ENCODE measurements at regions not wholly inside any gene's neighbourhood (a gene's known extent, or its start where the extent isn't known, plus 50 kb on each side); places are given as distances from the start of the nearest gene placed in this dataset.

GRCh38 chr11:127733552-127733951 is 733.0 kb upstream of the KIRREL3 start:
- Mint-ChIP-seq H3K9me3 (peaks cover 4% of the 10 kb centered on the region), H3K4me3 (no peak overlapping the region), H3K36me3 (ENCODE audit: low read depth) (no peaks in the 10 kb centered on the region), H3K4me1 (peaks cover 5% of the 10 kb centered on the region), H3K27ac (ENCODE audit: unreplicated experiment) (no peak overlapping the region), H3K27me3 (ENCODE audit: low read depth) (no peaks in the 10 kb centered on the region)
- TF ChIP-seq CTCF (conservative IDR thresholded peaks at IDR 0.05), result no peak
- no peak for DNase-seq (ENCODE audit: low read depth, low spot score)

- H3K27me3 Mint-ChIP-seq (ENCODE audit: low read depth), result no peaks in the 10 kb centered on the region
- H3K27ac Mint-ChIP-seq (ENCODE audit: unreplicated experiment), result no peak overlapping the region
- no peaks in the 10 kb centered on the region for H3K36me3 Mint-ChIP-seq (ENCODE audit: low read depth)
- H3K4me1 Mint-ChIP-seq, result peaks cover 9% of the 10 kb centered on the region
- no peak overlapping the region for H3K4me3 Mint-ChIP-seq
- peaks cover 4% of the 10 kb centered on the region for H3K9me3 Mint-ChIP-seq
- TF ChIP-seq CTCF (conservative IDR thresholded peaks at IDR 0.05), result no peak
- no peak for DNase-seq (ENCODE audit: low read depth, low spot score)
Observed at GRCh38 chr11:127726367-127726766, 725.8 kb upstream of the KIRREL3 start.

GRCh38 chr11:127723714-127724113 is 723.1 kb upstream of the KIRREL3 start:
- H3K27me3 Mint-ChIP-seq (ENCODE audit: low read depth), result no peaks in the 10 kb centered on the region
- no peak for DNase-seq (ENCODE audit: low read depth, low spot score)
- H3K4me3 Mint-ChIP-seq, result no peak overlapping the region
- no peaks in the 10 kb centered on the region for H3K9me3 Mint-ChIP-seq
- H3K36me3 Mint-ChIP-seq (ENCODE audit: low read depth), result no peaks in the 10 kb centered on the region
- no peak overlapping the region for H3K27ac Mint-ChIP-seq (ENCODE audit: unreplicated experiment)
- TF ChIP-seq CTCF (conservative IDR thresholded peaks at IDR 0.05), result no peak
- peaks cover 9% of the 10 kb centered on the region for H3K4me1 Mint-ChIP-seq

DNA sequence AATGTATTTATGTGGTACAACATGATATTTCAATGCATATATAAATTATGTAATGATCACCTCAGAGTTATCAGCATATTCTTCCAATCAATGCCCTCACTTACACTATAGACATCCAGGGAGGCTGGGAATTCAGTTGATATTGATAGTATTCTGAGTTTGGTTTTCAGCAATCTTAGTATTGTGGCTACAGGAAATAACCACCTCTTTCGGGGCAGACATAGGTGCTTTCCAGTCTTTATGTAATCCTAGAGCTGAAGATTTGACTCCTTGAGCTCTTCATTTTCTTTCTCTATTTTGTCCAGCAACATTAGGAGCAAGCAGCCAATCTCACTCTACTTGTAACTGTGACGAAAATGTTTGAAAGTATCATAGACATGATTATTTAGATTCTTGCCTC is 712.7 kb upstream of the KIRREL3 start:
- Mint-ChIP-seq H3K9me3 (no peaks in the 10 kb centered on the region), H3K36me3 (ENCODE audit: low read depth) (no peaks in the 10 kb centered on the region), H3K27ac (ENCODE audit: unreplicated experiment) (no peak overlapping the region), H3K27me3 (ENCODE audit: low read depth) (no peaks in the 10 kb centered on the region), H3K4me1 (peaks cover 6% of the 10 kb centered on the region), H3K4me3 (no peak overlapping the region)
- no peak for TF ChIP-seq CTCF (conservative IDR thresholded peaks at IDR 0.05)
- no peak for DNase-seq (ENCODE audit: low read depth, low spot score)

DNA sequence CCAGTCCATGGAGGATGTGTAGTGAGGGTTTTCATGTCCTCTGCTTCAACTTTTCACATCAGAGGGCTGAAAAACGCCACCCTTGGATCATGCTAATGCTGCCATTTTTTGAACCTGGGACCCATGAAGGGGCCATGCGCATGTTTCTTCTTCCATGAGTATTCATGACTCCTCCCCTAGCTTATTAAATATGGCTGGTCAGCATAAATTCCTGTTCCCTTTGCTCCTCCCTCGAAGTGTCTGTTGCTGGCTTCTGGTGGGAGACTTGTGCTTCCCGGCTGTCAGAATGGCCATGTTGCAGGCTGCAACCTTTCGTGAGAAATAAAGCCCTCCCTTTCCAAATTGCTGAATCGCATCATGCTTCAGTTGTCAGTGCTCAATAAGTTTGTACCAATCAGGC is 711.2 kb upstream of the KIRREL3 start:
- peaks cover 6% of the 10 kb centered on the region for H3K4me1 Mint-ChIP-seq
- no peaks in the 10 kb centered on the region for H3K36me3 Mint-ChIP-seq (ENCODE audit: low read depth)
- H3K27ac Mint-ChIP-seq (ENCODE audit: unreplicated experiment), result no peak overlapping the region
- H3K9me3 Mint-ChIP-seq, result no peaks in the 10 kb centered on the region
- no peak for TF ChIP-seq CTCF (conservative IDR thresholded peaks at IDR 0.05)
- H3K27me3 Mint-ChIP-seq (ENCODE audit: low read depth), result no peaks in the 10 kb centered on the region
- H3K4me3 Mint-ChIP-seq, result no peak overlapping the region
- DNase-seq (ENCODE audit: low read depth, low spot score), result no peak

DNA sequence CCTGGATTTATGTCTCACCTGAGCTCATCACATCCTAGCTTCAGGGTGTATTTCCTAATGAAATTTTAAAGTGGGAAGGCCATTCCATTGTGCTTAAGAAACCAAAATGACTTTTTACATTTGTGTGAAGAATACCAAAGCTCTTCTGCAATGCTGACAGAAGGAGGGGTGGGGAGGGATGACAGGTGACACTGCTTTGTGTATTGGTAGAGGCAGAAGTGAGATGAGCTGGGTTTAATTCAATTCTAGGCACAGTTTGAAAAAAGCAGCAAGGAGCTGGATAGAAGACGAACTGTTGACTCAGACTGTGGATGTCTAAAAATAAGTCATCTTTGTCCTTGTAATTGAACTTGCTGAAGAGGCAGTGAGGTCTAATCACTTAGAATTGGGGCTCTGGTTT is 710.3 kb upstream of the KIRREL3 start:
- DNase-seq (ENCODE audit: low read depth, low spot score), result no peak
- Mint-ChIP-seq H3K27me3 (ENCODE audit: low read depth) (no peaks in the 10 kb centered on the region), H3K9me3 (no peaks in the 10 kb centered on the region), H3K4me1 (peaks cover 6% of the 10 kb centered on the region), H3K36me3 (ENCODE audit: low read depth) (no peaks in the 10 kb centered on the region), H3K27ac (ENCODE audit: unreplicated experiment) (no peak overlapping the region), H3K4me3 (no peak overlapping the region)
- TF ChIP-seq CTCF (conservative IDR thresholded peaks at IDR 0.05), result no peak

Measured in neural crest cell (in vitro differentiated cells).